ENCODE measurements at regions not wholly inside any gene's neighbourhood (a gene's known extent, or its start where the extent isn't known, plus 50 kb on each side); places are given as distances from the start of the nearest gene placed in this dataset.

GRCh38 chr4:24742335-24742734, 53.0 kb upstream of the SOD3 start:
- no peak overlapping the region for H3K4me3 ChIP-seq (ENCODE audit: low read depth in 1 of 2, low read length in 2 of 2)
- H3K79me2 ChIP-seq (ENCODE audit: insufficient read depth, low read length): no peaks in the 10 kb centered on the region
- DNase-seq (no peak), ATAC-seq (ENCODE audit: insufficient read depth, low read depth) (no peak)
- no peak overlapping the region for H3K27ac ChIP-seq (ENCODE audit: low read length)
- no peak overlapping the region for H3K9ac ChIP-seq (ENCODE audit: low read depth, low read length)
- TF ChIP-seq EZH2 (IDR thresholded peaks at IDR 0.05; ENCODE audit: borderline replicate concordance, low read depth, low read length, severe bottlenecking): no peak
- no peak for TF ChIP-seq CTCF (IDR thresholded peaks at IDR 0.05; ENCODE audit: borderline replicate concordance, extremely low read depth, low read length, poor library complexity, severe bottlenecking)
- no peak overlapping the region for H2AFZ ChIP-seq (ENCODE audit: low read depth, low read length)
- H3K27me3 ChIP-seq (ENCODE audit: insufficient read depth, low read length, poor library complexity): no peaks in the 10 kb centered on the region
- H3K9me3 ChIP-seq (ENCODE audit: insufficient read depth, low read length, severe bottlenecking): peaks cover 6% of the 10 kb centered on the region
- no peaks in the 10 kb centered on the region for H3K4me1 ChIP-seq (ENCODE audit: insufficient read depth, low read length)
- H3K4me2 ChIP-seq (ENCODE audit: insufficient read depth, low read length): no peak overlapping the region
- no peaks in the 10 kb centered on the region for H3K36me3 ChIP-seq (ENCODE audit: insufficient read depth, low read length)
- H4K20me1 ChIP-seq (ENCODE audit: insufficient read depth, low read length): no peaks in the 10 kb centered on the region

- Histone ChIP-seq H4K20me1 (ENCODE audit: insufficient read depth, low read length) (no peaks in the 10 kb centered on the region), H3K9me3 (ENCODE audit: insufficient read depth, low read length, severe bottlenecking) (peaks cover 4% of the 10 kb centered on the region), H3K36me3 (ENCODE audit: insufficient read depth, low read length) (no peaks in the 10 kb centered on the region), H3K4me3 (ENCODE audit: low read depth in 1 of 2, low read length in 2 of 2) (no peak overlapping the region), H3K79me2 (ENCODE audit: insufficient read depth, low read length) (no peaks in the 10 kb centered on the region), H3K27ac (ENCODE audit: low read length) (no peak overlapping the region), H3K9ac (ENCODE audit: low read depth, low read length) (no peak overlapping the region), H2AFZ (ENCODE audit: low read depth, low read length) (no peak overlapping the region), H3K27me3 (ENCODE audit: insufficient read depth, low read length, poor library complexity) (no peaks in the 10 kb centered on the region), H3K4me2 (ENCODE audit: insufficient read depth, low read length) (no peak overlapping the region), H3K4me1 (ENCODE audit: insufficient read depth, low read length) (no peaks in the 10 kb centered on the region)
- TF ChIP-seq CTCF (IDR thresholded peaks at IDR 0.05; ENCODE audit: borderline replicate concordance, extremely low read depth, low read length, poor library complexity, severe bottlenecking) (no peak), EZH2 (IDR thresholded peaks at IDR 0.05; ENCODE audit: borderline replicate concordance, low read depth, low read length, severe bottlenecking) (no peak)
- no peak for DNase-seq
- ATAC-seq (ENCODE audit: insufficient read depth, low read depth): no peak
These were observed 52.6 kb upstream of the SOD3 start for GRCh38 chr4:24742773-24743172.

GRCh38 chr4:24743206-24743605, 52.2 kb upstream of the SOD3 start:
- Histone ChIP-seq H4K20me1 (ENCODE audit: insufficient read depth, low read length) (no peaks in the 10 kb centered on the region), H3K79me2 (ENCODE audit: insufficient read depth, low read length) (no peaks in the 10 kb centered on the region), H3K9me3 (ENCODE audit: insufficient read depth, low read length, severe bottlenecking) (peaks cover 1% of the 10 kb centered on the region), H3K9ac (ENCODE audit: low read depth, low read length) (no peak overlapping the region), H2AFZ (ENCODE audit: low read depth, low read length) (no peak overlapping the region), H3K4me2 (ENCODE audit: insufficient read depth, low read length) (no peak overlapping the region), H3K27me3 (ENCODE audit: insufficient read depth, low read length, poor library complexity) (no peaks in the 10 kb centered on the region), H3K4me1 (ENCODE audit: insufficient read depth, low read length) (no peaks in the 10 kb centered on the region), H3K36me3 (ENCODE audit: insufficient read depth, low read length) (no peaks in the 10 kb centered on the region), H3K27ac (ENCODE audit: low read length) (no peak overlapping the region), H3K4me3 (ENCODE audit: low read depth in 1 of 2, low read length in 2 of 2) (no peak overlapping the region)
- ATAC-seq (ENCODE audit: insufficient read depth, low read depth): no peak
- TF ChIP-seq CTCF (IDR thresholded peaks at IDR 0.05; ENCODE audit: borderline replicate concordance, extremely low read depth, low read length, poor library complexity, severe bottlenecking): no peak
- TF ChIP-seq EZH2 (IDR thresholded peaks at IDR 0.05; ENCODE audit: borderline replicate concordance, low read depth, low read length, severe bottlenecking): no peak
- DNase-seq: no peak

GRCh38 chr4:24743927-24744326, 51.4 kb upstream of the SOD3 start:
- no peaks in the 10 kb centered on the region for H3K36me3 ChIP-seq (ENCODE audit: insufficient read depth, low read length)
- DNase-seq (no peak), ATAC-seq (ENCODE audit: insufficient read depth, low read depth) (no peak)
- no peak for TF ChIP-seq EZH2 (IDR thresholded peaks at IDR 0.05; ENCODE audit: borderline replicate concordance, low read depth, low read length, severe bottlenecking)
- no peak for TF ChIP-seq CTCF (IDR thresholded peaks at IDR 0.05; ENCODE audit: borderline replicate concordance, extremely low read depth, low read length, poor library complexity, severe bottlenecking)
- H3K79me2 ChIP-seq (ENCODE audit: insufficient read depth, low read length): no peaks in the 10 kb centered on the region
- no peaks in the 10 kb centered on the region for H3K4me1 ChIP-seq (ENCODE audit: insufficient read depth, low read length)
- no peak overlapping the region for H3K9ac ChIP-seq (ENCODE audit: low read depth, low read length)
- no peak overlapping the region for H3K27ac ChIP-seq (ENCODE audit: low read length)
- H4K20me1 ChIP-seq (ENCODE audit: insufficient read depth, low read length): no peaks in the 10 kb centered on the region
- no peaks in the 10 kb centered on the region for H3K9me3 ChIP-seq (ENCODE audit: insufficient read depth, low read length, severe bottlenecking)
- no peak overlapping the region for H2AFZ ChIP-seq (ENCODE audit: low read depth, low read length)
- H3K27me3 ChIP-seq (ENCODE audit: insufficient read depth, low read length, poor library complexity): no peaks in the 10 kb centered on the region
- H3K4me3 ChIP-seq (ENCODE audit: low read depth in 1 of 2, low read length in 2 of 2): no peak overlapping the region
- no peak overlapping the region for H3K4me2 ChIP-seq (ENCODE audit: insufficient read depth, low read length)
